RWPE2 (cell line): ENCODE measurements at regions not wholly inside any gene's neighbourhood (a gene's known extent, or its start where the extent isn't known, plus 50 kb on each side); places are given as distances from the start of the nearest gene placed in this dataset.
A peak's percentile ranks its signal among the peaks of the same experiment; 100 is the strongest.
"Not testable (repeated sequence)": the region's sequence is repeated elsewhere in the genome, so short reads cannot be mapped to it uniquely, and the experiment has no call there.

Experiments used
- ATAC-seq: fragments of 200-7000 bp; cut with Tn5 transposase; 3 replicates; pipeline ENCODE4 v1.9.1; 2021; ENCODE audit warnings: low read depth
- DNase-seq: peaks from one replicate; pipeline ENCODE4 v3.0.0-alpha.2; 2020; ENCODE audit warnings: low spot score
- H3K27ac ChIP-seq: fragments of 450-650 bp; 2 replicates; pipeline ENCODE4 v1.5.1; 2017; ENCODE audit warnings: mild to moderate bottlenecking; ENCODE audit not compliant: poor library complexity, severe bottlenecking
- H3K27me3 ChIP-seq: fragments of 250-450 bp; sonication (Bioruptor Pico); 2 replicates; pipeline ENCODE4 v1.5.1; 2021; ENCODE audit warnings: mild to moderate bottlenecking, moderate library complexity; ENCODE audit not compliant: insufficient read depth, poor library complexity, severe bottlenecking
- H3K36me3 ChIP-seq: fragments of 250-450 bp; sonication (Bioruptor Pico); 2 replicates; pipeline ENCODE4 v1.5.1; 2020; ENCODE audit warnings: low read depth, mild to moderate bottlenecking, moderate library complexity
- H3K4me1 ChIP-seq: fragments of 250-450 bp; sonication (Bioruptor Pico); 2 replicates; pipeline ENCODE4 v1.5.1; 2021; ENCODE audit warnings: mild to moderate bottlenecking, moderate library complexity; ENCODE audit not compliant: insufficient read depth, poor library complexity, severe bottlenecking
- H3K4me3 ChIP-seq: fragments of 250-450 bp; sonication (Bioruptor Pico); 2 replicates; pipeline ENCODE4 v1.5.1; 2021; ENCODE audit warnings: mild to moderate bottlenecking, moderate library complexity; ENCODE audit not compliant: severe bottlenecking
- H3K9me3 ChIP-seq: fragments of 250-450 bp; sonication (Bioruptor Pico); 2 replicates; pipeline ENCODE4 v1.5.1; 2021; ENCODE audit warnings: mild to moderate bottlenecking, moderate library complexity; ENCODE audit not compliant: severe bottlenecking
- TF ChIP-seq, protein P1 (sequence below): fragments of 450-650 bp; IDR thresholded peaks from one replicate; pipeline ENCODE4 v1.5.1; 2017; ENCODE audit warnings: mild to moderate bottlenecking, moderate library complexity; ENCODE audit not compliant: poor library complexity, severe bottlenecking

DNA sequence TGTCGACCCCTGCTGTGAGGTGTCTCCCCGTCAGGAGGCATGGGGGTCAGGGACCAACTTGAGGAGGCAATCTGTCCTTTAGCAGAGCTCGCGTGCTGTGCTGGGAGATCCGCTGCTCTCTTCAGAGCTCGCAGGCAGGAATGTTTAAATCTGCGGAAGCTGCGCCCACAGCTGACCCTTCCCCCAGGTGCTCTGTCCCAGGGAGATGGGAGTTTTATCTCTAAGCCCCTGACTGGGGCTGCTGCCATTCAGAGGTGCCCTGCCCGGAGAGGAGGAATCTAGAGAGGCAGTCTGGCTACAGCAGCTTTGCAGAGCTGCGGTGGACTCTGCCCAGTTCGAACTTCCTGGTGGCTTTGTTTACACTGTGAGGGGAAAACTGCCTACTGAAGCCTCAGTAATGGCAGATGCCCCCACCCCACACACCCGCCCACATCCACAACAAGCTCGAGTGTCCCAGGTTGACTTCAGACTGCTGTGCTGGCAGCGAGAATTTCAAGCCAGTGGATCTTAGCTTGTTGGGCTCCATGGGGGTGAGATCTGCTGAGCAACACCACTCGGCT, 133.1 kb downstream of the CENPC start:
- DNase-seq, result not testable (repeated sequence)

DNA sequence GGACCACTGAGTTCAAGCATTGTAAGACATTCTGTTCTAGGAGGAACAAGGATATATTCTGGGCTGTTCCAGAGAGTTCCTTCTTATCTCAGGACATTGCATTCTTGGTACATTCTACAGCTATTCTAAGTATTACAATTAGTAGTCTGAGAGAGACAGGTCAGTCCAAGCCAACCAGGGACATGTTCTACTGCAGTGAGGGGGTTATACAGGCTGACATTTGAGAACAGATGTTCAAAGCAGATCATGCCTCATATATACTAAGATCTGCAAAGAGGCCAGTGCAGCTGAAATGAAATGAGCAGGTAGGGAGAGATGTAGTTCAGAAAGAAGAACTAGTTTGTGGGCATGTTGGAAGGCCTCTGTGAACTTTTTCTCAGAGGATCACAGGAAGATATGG, 142.0 kb downstream of the CENPC start:
- ATAC-seq, result 0 out of 3 replicates have a peak, but pooled peaks have one; percentile 14
- TF ChIP-seq, protein P1, sequence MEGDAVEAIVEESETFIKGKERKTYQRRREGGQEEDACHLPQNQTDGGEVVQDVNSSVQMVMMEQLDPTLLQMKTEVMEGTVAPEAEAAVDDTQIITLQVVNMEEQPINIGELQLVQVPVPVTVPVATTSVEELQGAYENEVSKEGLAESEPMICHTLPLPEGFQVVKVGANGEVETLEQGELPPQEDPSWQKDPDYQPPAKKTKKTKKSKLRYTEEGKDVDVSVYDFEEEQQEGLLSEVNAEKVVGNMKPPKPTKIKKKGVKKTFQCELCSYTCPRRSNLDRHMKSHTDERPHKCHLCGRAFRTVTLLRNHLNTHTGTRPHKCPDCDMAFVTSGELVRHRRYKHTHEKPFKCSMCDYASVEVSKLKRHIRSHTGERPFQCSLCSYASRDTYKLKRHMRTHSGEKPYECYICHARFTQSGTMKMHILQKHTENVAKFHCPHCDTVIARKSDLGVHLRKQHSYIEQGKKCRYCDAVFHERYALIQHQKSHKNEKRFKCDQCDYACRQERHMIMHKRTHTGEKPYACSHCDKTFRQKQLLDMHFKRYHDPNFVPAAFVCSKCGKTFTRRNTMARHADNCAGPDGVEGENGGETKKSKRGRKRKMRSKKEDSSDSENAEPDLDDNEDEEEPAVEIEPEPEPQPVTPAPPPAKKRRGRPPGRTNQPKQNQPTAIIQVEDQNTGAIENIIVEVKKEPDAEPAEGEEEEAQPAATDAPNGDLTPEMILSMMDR, result no peak

More for the DNA sequence above, 133.1 kb downstream of the CENPC start:
- not testable (repeated sequence) for H3K4me1 ChIP-seq, ATAC-seq, H3K27ac ChIP-seq, H3K4me3 ChIP-seq, H3K9me3 ChIP-seq, H3K36me3 ChIP-seq, H3K27me3 ChIP-seq

DNA sequence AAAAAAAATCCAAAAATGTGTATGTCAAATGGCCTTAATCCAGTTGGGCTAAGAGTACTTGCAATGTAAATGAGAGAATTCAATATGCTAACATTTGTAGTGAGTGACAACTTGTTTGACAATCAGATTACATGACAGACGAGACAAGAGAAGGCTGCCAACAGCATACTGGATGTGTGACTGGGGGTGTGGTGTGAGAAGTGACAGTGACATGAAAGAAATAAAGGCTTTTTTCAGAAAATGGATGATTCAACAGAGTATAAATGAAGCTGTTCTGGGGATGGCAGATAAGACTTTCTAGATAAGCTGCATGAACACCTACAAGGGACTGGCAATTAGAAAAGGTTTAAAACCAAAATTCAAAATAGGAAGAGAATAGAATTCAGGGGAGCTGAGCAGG, 143.4 kb downstream of the CENPC start:
- no peaks in the 10 kb centered on the region for H3K4me1 ChIP-seq
- ATAC-seq (no peak), DNase-seq (no peak)
- no peak overlapping the region for H3K4me3 ChIP-seq
- H3K27ac ChIP-seq, result no peak overlapping the region
- no peaks in the 10 kb centered on the region for H3K9me3 ChIP-seq
- H3K36me3 ChIP-seq, result no peaks in the 10 kb centered on the region
- TF ChIP-seq, protein P1, result no peak
- H3K27me3 ChIP-seq, result no peaks in the 10 kb centered on the region

More for the DNA sequence above, 142.0 kb downstream of the CENPC start:
- no peaks in the 10 kb centered on the region for H3K36me3 ChIP-seq
- no peaks in the 10 kb centered on the region for H3K9me3 ChIP-seq
- DNase-seq, result no peak
- no peak overlapping the region for H3K4me3 ChIP-seq
- no peaks in the 10 kb centered on the region for H3K27me3 ChIP-seq
- H3K27ac ChIP-seq, result no peak overlapping the region
- no peaks in the 10 kb centered on the region for H3K4me1 ChIP-seq

DNA sequence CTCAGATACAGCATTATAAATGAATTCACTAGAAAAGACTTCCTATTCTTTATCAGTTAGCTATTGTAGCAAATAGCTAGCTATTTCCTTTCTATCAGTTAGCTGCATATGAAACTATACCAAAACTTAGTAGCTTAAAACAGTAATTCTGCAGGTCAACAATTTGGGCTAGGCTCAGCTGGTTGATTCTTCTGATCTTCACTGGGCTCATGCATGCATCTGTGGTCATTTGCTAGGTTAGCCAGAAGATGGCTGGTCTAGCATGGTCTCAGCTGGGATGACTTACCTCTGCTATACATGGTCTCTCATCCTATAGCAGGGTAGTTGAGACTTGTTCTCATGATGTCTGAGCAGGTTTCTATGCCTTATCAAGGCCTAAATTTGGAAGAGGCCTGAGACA, 147.4 kb downstream of the CENPC start:
- ATAC-seq (no peak), DNase-seq (no peak)
- Histone ChIP-seq H3K4me3 (no peak overlapping the region), H3K27me3 (no peaks in the 10 kb centered on the region), H3K27ac (no peak overlapping the region), H3K36me3 (no peaks in the 10 kb centered on the region), H3K4me1 (no peaks in the 10 kb centered on the region), H3K9me3 (no peaks in the 10 kb centered on the region)
- TF ChIP-seq, protein P1, result no peak

DNA sequence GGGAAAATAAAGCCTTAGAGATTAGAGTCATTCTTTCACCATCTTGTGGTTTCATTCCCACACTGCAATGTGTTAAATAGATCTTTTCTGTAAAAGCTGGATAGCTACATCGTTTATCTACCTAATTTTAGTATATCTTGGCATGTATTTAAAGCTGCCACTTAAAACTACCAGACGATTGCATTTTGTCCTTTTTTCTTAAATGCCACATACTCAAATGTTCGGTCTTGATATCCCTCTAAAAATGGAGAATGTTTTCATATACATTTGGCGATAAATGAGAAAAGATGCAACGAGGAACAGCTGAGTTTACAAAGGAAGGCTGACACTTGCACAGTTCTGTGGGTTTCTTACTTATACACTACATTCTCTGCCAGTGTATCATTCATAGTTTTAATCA, 148.3 kb downstream of the CENPC start:
- TF ChIP-seq, protein P1, result no peak
- Histone ChIP-seq H3K27me3 (no peaks in the 10 kb centered on the region), H3K36me3 (no peaks in the 10 kb centered on the region), H3K27ac (no peak overlapping the region), H3K4me1 (no peaks in the 10 kb centered on the region), H3K4me3 (no peak overlapping the region), H3K9me3 (no peaks in the 10 kb centered on the region)
- ATAC-seq (no peak), DNase-seq (no peak)
